ENCODE measurements at regions not wholly inside any gene's neighbourhood (a gene's known extent, or its start where the extent isn't known, plus 50 kb on each side); places are given as distances from the start of the nearest gene placed in this dataset.
"Not testable (repeated sequence)": the region's sequence is repeated elsewhere in the genome, so short reads cannot be mapped to it uniquely, and the experiment has no call there.

DNA sequence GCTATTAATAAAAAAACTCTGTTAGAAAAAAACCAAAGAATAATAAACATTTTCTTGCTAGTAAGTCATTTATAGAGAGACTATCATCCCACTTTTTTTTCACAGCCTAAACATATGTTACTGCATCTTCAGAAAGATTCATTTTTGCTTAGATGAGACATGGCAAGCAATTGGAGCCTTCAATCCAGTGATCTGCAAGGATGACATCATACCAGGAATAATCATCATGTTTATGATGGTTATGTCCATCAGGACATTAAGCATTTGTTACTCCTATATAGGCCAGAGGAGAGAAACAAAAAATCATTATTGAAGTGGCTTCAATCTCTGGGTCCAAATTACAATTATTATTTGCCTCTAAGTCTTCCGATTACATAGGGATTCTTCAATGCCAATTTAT is 626.3 kb upstream of the CCNG1 start:
- DNase-seq, result no peak

DNA sequence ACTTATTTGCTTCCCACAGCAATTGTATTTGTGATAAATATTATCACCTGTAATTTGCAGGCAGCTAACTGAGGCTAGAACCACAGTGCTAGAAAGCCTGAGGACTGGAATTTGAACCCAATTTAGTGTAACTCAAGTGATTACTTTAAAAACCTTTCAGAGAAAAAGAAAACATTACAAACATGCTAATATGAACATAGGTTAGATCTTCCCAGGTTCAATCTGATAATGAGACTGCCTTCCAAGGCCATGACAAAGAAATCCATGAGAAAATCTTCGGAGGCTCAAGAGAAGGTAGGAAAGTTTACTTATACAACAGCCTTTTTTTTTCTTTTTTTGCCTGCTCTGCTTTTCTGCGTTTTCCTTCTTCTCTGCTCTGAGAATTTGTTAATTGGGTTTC is 620.6 kb upstream of the CCNG1 start:
- no peak for DNase-seq

DNA sequence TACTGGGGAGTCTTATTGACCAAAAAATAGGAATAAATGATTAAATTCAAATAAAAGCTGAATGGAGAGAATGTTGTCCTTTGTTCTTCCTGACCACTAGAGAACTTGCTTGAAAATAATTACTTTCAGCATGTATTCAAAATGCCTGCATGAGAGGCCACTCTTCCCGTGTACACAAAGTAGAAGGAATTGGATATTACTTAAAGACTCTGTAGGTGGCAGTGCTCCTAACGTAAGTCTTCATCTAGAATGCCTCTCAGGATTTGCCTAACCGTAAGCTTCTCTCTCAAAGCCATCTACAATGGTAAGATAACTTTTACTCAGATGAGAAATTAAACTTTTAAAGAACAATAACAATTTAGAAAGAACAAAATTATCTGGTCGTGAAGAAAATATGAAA is 620.0 kb upstream of the CCNG1 start:
- no peak for DNase-seq

DNA sequence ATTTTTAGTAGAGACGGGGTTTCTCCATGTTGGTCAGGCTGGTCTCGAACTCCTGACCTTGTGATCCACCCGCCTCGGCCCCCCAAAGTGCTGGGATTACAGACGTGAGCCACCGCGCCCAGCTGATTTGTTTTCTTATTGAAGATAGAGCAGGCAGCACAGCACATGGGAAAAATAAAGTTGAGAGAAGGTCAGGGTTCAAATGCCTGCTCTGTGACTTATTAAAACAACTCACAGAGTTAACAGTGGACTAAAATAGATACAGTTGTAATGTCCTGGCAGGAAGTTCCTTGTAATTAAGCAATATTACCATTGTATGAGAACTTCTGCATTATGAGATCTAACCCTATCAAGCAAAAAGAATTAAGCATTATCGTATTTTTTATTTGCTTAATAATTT is 615.7 kb upstream of the CCNG1 start:
- DNase-seq, result not testable (repeated sequence)

DNA sequence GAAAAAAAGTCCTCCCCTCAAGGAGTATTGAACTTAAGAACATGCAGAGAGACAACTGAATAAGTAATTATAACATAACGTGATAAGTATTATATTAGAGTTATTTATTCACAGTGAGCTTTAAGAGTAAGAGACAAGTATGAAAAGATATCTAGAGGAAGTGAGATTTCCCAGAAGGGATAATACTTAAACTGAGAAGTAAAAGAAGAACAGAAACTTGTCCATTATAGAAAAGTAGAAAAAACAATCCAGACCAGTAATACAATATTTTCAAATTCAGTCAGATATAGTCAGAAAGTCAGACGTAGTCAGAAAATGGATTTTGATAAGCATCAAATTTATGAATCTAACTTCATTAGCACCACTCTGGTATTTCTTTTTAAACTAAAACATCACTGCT is 613.0 kb upstream of the CCNG1 start:
- no peak for DNase-seq

DNA sequence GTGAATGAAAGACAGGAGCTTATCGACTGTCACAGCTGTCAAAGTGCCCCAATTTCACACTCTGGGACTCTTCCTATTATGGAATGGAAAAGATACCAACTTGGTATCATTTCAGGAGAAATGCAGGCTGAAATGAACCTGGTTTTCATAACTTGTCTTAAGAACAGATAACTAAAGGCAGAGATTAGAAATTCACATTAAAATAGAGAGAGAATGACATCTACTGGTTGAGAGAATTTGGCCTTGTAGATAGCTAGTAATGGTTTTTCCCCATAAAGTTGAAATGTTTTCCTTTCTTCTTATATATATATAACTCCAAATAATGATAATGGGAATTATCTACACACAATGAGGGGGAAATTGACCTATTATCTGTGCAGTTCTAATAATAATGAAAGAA is 600.2 kb upstream of the CCNG1 start:
- no peak for DNase-seq

DNA sequence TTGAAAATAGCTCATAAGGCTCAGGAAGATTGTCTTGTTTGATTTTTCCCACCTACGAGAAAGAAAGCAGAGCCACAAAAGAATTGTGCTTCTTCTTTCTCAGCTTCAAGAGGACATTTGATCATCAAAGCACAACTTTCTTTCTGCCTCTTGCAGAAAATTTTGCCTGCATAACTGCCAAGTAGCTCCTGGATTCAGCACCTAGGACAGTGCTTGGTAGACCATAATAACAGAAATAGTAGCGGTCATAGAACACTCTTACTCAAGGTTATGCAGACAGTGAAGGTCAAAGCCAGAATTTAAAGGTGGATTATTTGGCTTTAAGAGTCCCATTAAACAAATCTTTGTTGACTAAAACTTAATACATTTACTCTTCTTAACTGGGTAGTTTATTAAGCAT is 594.7 kb upstream of the CCNG1 start:
- no peak for DNase-seq

DNA sequence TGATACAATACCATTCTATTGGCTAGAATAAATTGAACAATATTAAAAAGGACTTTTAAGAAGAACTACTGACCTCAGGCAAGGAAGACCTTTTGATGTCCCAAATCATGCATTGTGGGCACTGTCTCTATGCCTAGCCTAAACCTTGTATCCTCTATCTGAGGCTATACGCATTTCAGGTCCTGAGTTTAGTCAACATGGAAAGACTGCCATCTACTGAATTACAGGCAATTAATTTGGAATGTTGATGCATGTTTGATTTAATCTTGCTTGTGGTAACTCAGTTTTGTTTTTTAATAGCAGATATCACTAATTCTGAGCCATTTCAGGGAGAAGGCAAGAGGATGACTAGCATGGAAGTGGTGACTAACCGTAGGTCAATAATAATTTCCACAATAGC is 585.3 kb upstream of the CCNG1 start:
- DNase-seq, result no peak

DNA sequence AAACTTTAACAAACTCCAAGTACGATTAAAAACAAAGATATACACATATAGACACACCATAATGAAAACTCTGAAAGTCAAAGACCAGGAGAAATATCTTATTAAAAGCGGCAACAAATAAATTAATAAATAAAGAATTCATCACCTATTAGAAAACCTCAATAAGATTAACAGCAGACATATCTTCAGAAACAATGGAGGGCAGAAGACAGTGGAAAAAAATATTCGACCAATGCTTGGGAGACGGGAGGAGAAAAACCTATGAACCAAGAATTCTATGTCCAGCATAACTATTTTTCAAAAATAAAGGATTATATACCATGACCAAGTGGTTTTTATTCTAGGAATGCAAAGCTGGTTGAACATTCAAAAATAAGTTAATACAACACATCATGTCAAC is 578.6 kb upstream of the CCNG1 start:
- no peak for DNase-seq

DNA sequence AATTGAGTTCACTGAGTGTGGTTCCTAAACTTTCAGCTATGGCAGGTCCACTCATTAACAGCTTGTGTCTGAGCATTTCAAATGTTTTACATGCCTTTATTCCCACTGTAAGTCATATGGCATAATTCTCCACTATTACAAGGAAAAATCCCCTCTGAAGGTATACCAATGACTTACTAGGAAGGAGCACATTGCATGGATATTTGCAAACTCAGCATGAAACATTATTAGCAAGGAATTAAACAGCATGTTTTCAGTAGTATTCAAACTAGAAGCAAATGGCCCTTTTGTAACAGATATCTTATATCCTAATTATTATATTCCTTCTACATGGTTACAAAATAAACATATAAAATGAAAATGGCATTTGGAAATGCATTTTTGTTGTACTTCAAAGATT is 566.4 kb upstream of the CCNG1 start:
- DNase-seq, result no peak

DNA sequence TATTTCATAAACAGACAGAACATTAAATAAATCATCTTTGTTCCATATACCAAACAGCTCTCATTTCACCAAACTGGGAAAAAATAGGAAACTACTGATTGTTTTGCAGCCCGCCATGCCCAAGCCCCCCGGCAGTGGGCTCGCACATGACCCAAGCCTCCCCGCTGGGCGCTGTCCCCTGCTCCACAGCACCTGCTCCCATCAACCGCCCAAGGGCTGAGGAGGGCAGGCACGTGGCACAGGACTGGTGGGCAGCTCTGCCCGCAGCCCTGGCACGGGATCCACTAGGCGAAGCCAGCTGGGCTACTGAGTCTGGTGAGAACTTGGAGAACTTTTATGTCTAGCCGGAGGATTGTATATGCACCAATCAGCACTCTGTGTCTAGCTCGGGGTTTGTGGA is 554.8 kb upstream of the CCNG1 start:
- DNase-seq, result no peak

DNA sequence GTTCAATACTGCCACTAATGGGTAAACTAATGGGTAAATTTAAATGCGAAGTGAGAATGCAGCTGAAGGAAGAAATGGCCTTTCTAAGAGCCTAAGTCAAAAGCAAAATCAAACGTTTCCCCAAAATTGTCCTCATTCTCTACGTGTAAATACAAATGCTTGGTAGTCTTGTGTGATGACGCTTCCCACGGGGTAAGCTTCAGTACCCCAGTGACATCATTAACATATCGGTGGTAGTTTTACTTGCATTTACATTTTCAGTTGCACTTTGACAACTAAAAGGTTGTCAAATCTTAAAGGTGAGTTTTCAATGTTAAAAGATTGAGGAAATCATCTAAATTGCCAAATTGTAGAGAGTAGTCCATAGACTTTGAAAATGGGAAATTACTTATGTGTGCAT is 550.7 kb upstream of the CCNG1 start:
- DNase-seq, result no peak

DNA sequence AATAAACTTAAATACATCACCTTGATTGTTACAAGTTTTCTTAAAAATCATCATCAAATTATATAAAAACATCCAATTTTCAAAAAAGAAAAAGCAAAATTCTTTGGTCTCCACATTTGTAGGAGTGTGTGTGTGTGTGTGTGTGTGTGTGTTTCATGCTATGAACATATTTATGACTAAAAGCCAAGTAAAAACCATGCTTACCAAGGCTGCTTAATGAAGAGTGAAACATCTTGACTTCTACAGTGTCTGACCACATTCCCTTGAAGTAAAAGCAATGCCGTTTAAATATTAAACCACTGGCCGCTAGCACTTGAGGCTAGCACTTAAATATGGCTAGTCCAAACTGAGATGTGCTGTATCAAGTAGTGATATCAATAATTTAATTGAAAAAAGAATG is 549.1 kb upstream of the CCNG1 start:
- no peak for DNase-seq

DNA sequence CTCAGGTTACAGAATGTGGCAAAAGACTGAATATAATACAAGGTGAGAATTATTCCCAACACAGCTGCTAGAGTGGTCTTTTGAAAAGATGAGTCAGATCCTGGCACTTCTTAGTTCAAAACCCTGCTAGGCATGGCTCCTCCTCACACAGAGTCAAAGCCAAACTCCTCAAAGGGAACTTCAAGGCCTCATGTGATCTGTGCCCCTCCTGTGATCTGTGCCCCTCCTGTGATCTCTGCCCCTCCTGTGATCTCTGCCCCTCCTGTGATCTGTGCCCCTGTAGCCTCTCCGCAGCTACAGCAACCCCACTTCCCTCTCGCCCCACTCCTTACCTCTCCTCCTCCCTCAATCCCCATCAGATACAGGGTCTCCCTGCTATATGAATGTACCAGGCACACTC is 525.5 kb upstream of the CCNG1 start:
- DNase-seq, result no peak

DNA sequence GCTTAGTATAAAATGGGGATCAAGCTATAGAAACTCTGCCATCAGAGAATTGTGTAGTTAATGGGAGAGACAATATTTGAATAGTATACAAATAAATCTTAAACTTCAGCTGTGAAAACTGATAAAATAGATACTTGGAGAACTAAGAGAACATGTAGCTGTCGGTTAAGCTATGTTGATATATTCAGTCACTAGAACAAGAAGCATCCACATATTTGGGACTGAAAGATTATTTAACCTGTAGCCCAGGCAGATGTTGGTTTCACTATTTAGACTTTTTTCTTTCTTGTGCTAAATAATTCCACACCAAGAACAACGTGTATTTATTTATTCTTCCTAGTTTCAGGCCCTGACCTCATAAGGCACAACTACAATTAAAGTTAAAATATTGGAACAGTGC is 521.0 kb upstream of the CCNG1 start:
- no peak for DNase-seq

DNA sequence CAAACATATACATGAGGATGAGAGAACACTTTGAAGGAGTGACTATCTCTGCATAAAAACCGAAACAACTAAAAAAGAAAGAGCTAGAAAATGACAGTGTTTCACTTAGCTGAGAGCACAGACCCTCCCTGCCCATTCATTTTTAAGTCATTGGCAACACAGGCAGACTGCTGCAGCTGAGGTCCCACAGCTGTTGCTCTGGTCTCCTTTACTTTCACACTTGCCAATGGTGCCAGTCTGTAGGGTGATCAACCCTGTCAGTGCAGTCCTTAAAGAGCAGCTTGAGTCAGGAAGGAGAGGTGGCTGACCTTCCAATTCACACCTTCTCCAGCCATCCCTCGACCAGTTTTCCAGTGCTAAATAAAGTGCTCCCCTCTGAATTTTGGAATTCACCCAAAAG is 508.3 kb upstream of the CCNG1 start:
- DNase-seq, result no peak

DNA sequence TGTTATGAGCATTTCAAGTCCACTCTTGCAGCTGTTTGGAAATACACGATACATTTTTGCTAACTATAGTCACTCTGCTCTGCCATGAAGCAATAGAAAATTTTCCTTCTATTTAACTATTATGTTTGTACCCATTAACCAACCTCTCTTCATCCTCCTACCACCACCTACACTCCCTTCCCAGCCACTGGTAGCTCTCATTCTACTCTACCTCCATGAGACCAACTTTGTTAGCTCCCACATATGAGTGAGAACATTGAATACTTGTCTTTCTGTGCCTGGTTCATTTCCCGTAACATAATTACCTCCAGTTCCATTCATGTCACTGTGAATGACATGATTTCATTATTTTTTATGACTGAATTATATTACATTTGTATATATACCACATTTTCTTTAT is 505.9 kb upstream of the CCNG1 start:
- no peak for DNase-seq

DNA sequence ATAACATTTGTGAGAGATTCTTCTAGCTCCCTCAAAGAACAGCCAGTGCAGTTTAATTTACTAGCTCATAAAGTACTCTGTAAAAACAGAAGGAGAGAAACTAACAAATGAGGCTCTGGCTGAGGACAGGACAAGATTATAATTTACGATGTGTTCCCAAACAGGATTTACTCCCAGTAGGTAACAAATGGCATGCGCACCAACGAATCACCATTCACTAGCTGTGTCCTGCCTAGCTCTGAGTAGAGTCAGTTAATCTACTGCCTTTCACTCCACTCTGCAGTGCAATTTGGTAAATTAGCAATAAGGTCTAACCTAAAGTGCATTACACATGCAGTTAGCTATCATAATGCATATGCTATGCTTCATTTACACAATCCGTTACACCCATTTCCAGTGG is 497.4 kb upstream of the CCNG1 start:
- peak; percentile 40 for DNase-seq

DNA sequence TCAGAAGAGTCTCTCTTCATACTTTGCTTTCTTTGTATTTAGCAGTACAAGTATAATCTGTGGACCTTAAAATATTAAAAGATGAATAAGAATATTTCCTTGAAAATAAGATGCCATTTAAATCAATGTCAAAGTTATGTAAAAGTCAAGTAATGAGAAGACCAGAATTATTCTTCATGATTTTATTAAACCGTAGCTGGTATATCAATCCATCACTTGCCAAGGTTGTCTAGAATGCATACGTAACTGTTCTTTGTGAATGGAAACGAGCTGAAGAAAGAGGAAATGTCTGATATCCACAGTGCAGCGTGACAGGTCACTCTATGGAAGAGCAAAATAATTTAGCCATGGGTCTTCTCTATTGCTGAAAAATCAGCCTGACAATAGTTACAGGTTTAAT is 488.7 kb upstream of the CCNG1 start:
- DNase-seq, result no peak

DNA sequence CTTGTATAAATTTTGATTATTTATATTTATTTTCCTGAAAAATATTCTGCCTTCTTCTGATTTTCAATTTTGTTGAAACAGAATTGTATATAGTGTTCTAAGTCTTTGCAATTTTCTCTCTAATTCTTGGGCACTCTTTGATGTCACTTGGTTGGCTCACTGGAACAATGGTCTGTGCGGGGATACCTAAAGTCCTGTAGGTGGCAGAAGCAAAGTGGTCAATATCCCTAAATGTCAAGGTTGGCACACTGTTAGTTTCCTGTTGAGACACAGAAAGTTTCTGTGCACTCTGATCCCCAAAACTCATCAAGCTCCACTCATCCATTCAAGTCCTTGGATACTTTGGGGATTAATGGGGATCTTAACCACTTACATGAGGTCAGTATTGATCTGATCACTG is 480.8 kb upstream of the CCNG1 start:
- no peak for DNase-seq

DNA sequence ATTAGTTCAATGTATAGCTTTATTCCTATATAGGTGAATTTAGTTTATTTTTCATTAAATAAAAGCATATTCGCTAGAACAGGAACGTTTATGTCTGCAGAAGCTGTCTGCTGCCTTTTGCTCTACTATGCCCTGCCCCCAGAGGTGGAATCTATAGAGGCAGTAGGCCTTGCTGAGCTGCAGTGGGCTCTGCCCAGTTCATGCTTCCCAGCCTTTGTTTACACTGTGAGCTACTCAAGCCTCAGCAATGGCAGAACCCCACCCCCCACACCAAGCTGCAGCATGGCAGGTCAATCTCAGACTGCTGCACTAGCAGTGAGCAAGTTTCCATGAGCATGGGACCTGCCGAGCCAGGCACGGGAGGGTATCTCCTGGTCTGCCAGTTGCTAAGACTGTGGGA is 473.3 kb upstream of the CCNG1 start:
- DNase-seq, result not testable (repeated sequence)

DNA sequence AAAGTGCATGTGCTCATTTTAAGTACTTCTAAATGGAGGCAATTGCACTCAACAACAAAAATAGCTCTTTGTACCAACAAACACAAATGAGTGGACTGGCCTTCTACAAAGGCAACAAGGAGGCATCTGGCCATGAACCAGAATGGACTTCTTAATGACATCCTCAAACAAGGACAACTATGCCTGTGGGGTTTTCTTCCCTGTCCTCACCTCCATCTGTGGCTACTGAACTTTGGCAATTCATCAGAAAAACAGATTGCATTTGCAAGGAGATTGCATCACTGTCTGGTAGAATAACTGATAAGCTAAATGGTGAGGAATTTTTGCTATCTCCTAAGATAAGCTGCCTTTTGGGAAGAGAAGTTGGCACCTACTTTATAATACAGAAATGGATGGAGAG is 447.3 kb upstream of the CCNG1 start:
- DNase-seq, result no peak

DNA sequence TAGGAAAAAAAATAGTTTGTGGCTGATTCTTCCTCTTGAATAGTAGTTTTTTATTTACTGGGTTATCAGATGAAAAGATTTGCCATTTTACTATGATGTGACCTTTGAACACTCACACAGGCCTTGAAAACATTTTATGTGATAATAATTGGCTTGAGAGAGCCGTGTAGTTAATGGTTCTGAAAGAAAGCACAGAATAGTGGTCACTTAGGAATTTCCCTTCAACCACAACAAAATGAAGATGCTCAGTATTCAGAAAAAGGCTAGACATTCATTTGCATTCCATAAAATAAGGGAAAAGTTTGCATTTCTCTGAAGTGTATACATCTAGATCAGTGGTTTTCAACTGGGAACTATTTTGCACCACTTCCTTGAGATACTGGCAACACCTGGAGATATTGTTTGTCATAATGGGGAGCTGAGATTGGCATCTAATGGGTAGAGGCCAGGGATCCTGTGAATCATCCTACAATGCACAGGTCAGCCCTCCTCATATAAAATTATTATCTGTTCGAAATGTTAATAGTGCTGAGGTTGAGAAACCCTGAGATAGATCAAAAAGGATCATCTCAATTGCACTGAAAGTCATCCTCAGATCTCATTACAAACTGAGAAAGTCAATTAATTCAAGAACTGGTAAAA is 446.4 kb upstream of the CCNG1 start:
- DNase-seq, result no peak

DNA sequence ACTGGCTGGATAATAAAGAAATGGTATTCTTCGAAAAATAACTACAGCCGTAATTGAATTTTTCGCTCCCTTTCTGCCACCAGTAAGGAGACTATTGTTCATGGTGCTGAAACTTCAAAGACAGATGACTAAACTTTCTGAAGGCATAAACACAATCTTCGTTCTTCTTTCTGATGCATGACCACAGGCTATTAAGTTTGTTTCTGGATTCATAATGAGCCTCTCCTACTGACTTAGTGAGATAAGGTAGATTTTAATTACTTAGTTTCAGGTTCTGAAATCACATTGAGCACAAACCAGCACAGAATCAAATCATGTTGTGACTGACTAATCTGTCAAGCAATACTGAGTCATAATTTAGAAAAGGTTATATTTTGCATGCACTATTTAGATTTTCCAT is 441.8 kb upstream of the CCNG1 start:
- DNase-seq, result no peak

DNA sequence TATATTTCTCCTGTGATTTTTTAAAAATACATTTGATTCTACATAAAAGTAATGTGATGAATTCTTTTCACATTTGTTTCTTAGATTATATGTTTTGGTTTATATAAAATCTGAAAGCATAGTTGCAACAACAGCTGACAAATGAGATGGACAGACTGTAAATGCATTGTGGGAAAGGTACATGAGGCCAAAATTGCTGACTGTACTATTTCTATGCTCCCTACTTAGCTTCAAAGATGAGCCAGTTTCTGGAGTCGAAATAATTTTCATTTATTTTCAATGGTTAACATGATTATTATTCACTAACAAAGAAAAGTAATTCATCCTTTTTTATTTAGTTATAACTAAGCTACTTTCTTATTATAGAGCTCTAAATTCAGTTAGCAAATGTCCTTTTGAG is 441.3 kb upstream of the CCNG1 start:
- no peak for DNase-seq

DNA sequence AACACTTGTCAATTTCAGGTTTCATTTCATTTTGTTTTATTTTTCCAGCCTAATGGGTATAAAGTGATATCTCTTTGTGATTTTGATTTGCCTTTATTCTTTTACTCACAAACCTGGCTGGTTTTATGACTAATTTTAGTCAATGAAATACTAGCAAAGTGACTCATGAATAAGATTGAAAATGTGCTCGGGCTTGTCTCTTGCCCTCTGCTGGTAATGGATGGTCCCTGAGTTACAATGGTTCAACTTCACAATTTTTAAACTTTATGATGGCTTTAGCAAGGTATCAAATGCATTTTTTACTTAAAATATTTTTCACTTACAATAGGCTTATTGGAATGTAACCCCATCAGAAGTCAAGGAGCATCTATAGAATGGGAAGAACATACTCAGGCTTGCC is 431.4 kb upstream of the CCNG1 start:
- DNase-seq, result no peak

Data from NCI-H82 (cell line).